ENCODE measurements at regions not wholly inside any gene's neighbourhood (a gene's known extent, or its start where the extent isn't known, plus 50 kb on each side); places are given as distances from the start of the nearest gene placed in this dataset.

GRCh38 chr6:169397684-169398083, 144.0 kb upstream of the THBS2 start (continued):
- TF ChIP-seq SREBF2 (IDR thresholded peaks at IDR 0.05; ENCODE audit: low read length) (no peak), PKNOX1 (IDR thresholded peaks at IDR 0.05) (no peak)

GRCh38 chr6:169396554-169397163, 143.0 kb upstream of the THBS2 start:
- no peak overlapping the region for H3K4me3 ChIP-seq
- WGBS (ENCODE audit: insufficient coverage, insufficient replicate concordance, low lambda C conversion rate, missing lambda C conversion rate) = 25% methylated on average over 19 of the region's 19 CpGs
- CTCF ChIA-PET = no interaction called here
- POLR2A ChIA-PET = no interaction called here
- no peak for FAIRE-seq
- H3K9me3 ChIP-seq (replicated peaks; ENCODE audit: control insufficient read depth, insufficient read depth, low read length) = no peaks in the 10 kb centered on the region
- DNase-seq (ENCODE audit: low read depth, low spot score) = no peak
- no peak for ATAC-seq
- H3K27me3 ChIP-seq (replicated peaks in 1 of 2; ENCODE audit: control insufficient read depth in 2 of 2, insufficient read depth in 2 of 2, low read length in 1 of 2) = no peaks in the 10 kb centered on the region
- no peak overlapping the region for H3K27ac ChIP-seq (ENCODE audit: control insufficient read depth, insufficient read depth)
- H3K79me2 ChIP-seq (ENCODE audit: control insufficient read depth, insufficient read depth, low read length) = no peaks in the 10 kb centered on the region
- H2AFZ ChIP-seq (ENCODE audit: control insufficient read depth, low read depth, low read length) = no peak overlapping the region
- in situ Hi-C loops (cut with MboI) (no loop called here), intact Hi-C loops (cut with micrococcal nuclease; ENCODE audit: unreplicated experiment) (no loop called here)
- no peaks in the 10 kb centered on the region for H3K36me3 ChIP-seq (ENCODE audit: control insufficient read depth in 2 of 2, insufficient read depth in 2 of 2, low read length in 1 of 2)
- no peak overlapping the region for H3K9ac ChIP-seq (ENCODE audit: control insufficient read depth, insufficient read depth, low read length)
- H4K20me1 ChIP-seq (ENCODE audit: control insufficient read depth, insufficient read depth) = no peaks in the 10 kb centered on the region
- RAD21 ChIA-PET (ENCODE audit: unreplicated experiment) = no interaction called here
- no peaks in the 10 kb centered on the region for H3K4me1 ChIP-seq (ENCODE audit: control insufficient read depth, insufficient read depth, low read length)
- H3K4me2 ChIP-seq (ENCODE audit: control insufficient read depth, insufficient read depth) = no peak overlapping the region
- BruUV-seq (replicated peaks) = no TSS peak
- SMC1A ChIA-PET (ENCODE audit: uncharacterized antibody, unreplicated experiment) = no interaction called here
- TF ChIP-seq IKZF2 (IDR thresholded peaks at IDR 0.05) = no peak
- no peak for TF ChIP-seq PRDM15 (CRISPR knock-in tag; IDR thresholded peaks at IDR 0.05)
- no peak for TF ChIP-seq ATF2 (IDR thresholded peaks at IDR 0.05; ENCODE audit: low read length)
- no peak for TF ChIP-seq SREBF1 (IDR thresholded peaks at IDR 0.05; ENCODE audit: low read length)
- TF ChIP-seq ZNF207 (IDR thresholded peaks at IDR 0.05; ENCODE audit: borderline replicate concordance) = no peak
- no peak for TF ChIP-seq RAD21 (IDR thresholded peaks at IDR 0.05; ENCODE audit: insufficient read depth, low read depth, low read length)
- TF ChIP-seq USF2 (IDR thresholded peaks at IDR 0.05; ENCODE audit: borderline replicate concordance, low read depth, low read length) = no peak
- TF ChIP-seq TBL1XR1 (IDR thresholded peaks at IDR 0.05; ENCODE audit: low read depth, low read length) = no peak
- TF ChIP-seq ASH2L (IDR thresholded peaks at IDR 0.05; ENCODE audit: borderline replicate concordance, low read depth) = no peak
- no peak for TF ChIP-seq BCL3 (IDR thresholded peaks at IDR 0.05; ENCODE audit: borderline replicate concordance, insufficient read depth, low read depth, low read length, poor library complexity, severe bottlenecking)
